ENCODE measurements at regions not wholly inside any gene's neighbourhood (a gene's known extent, or its start where the extent isn't known, plus 50 kb on each side); places are given as distances from the start of the nearest gene placed in this dataset.

- no peak for TF ChIP-seq CTCF (IDR thresholded peaks at IDR 0.05; ENCODE audit: insufficient read depth, low read length, poor library complexity, severe bottlenecking)
- TF ChIP-seq EZH2phosphoT487 (conservative IDR thresholded peaks at IDR 0.05; ENCODE audit: low read length) = no peak
These were observed 1045.0 kb downstream of the GLUD2 start for GRCh38 chrX:122092360-122092759.
